ENCODE measurements at regions not wholly inside any gene's neighbourhood (a gene's known extent, or its start where the extent isn't known, plus 50 kb on each side); places are given as distances from the start of the nearest gene placed in this dataset.
"Not testable (repeated sequence)": the region's sequence is repeated elsewhere in the genome, so short reads cannot be mapped to it uniquely, and the experiment has no call there.

- DNase-seq (ENCODE audit: low read depth, low spot score), result no peak
- in situ Hi-C loops (cut with HindIII; ENCODE audit: low pct_unique_long_range_greater_than_20kb, low sequenced_read_pairs), result no loop called here
Measured at GRCh38 chr13:65309906-65310305, 1920.2 kb downstream of the PCDH9 start.

- in situ Hi-C loops (cut with HindIII; ENCODE audit: low pct_unique_long_range_greater_than_20kb, low sequenced_read_pairs); DNase-seq (ENCODE audit: low read depth, low spot score): not testable (repeated sequence)
Measured at GRCh38 chr13:65308729-65309128, 1921.4 kb downstream of the PCDH9 start.

GRCh38 chr13:65307056-65307455, 1923.1 kb downstream of the PCDH9 start:
- in situ Hi-C loops (cut with HindIII; ENCODE audit: low pct_unique_long_range_greater_than_20kb, low sequenced_read_pairs), result no loop called here
- no peak for DNase-seq (ENCODE audit: low read depth, low spot score)

- in situ Hi-C loops (cut with HindIII; ENCODE audit: low pct_unique_long_range_greater_than_20kb, low sequenced_read_pairs), result no loop called here
- DNase-seq (ENCODE audit: low read depth, low spot score), result no peak
Measured at GRCh38 chr13:65302691-65303090, 1927.4 kb downstream of the PCDH9 start.

DNA sequence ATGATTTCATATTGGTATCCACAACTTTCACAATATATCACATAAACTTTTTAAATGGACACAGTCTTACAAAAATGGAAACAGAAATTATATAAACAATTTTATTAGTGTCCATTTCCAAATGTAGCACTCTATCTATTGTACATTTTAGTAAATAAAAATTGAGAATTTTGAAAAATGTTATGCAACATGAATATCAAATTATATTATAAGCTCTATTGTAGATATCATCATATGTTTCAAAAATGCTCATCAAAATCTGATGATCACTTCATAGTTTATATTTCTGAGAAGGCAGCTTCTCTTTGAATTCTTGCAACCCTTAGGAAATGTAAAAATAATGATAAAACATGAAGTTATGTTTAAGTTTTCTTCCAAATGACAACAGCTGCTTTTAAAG, 1928.6 kb downstream of the PCDH9 start:
- DNase-seq (ENCODE audit: low read depth, low spot score), result no peak
- in situ Hi-C loops (cut with HindIII; ENCODE audit: low pct_unique_long_range_greater_than_20kb, low sequenced_read_pairs), result no loop called here

DNA sequence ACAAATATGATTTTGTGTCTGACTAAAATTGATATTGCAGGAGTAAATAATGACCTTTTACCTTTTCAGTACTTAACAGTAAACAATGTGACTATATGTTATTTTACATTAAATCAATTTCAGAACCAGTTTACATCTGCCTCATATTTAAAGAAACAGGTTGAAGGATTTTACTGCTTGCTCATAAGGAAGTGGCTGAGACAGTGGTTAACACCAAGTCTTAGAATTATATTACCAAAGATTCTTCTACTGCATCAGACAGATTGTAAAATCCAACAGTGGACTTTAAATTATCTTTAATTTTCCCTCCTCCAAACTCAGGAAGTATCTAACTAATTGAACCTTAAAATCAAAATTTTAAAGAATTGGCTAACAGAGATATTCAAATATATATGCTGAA, 1929.9 kb downstream of the PCDH9 start:
- no peak for DNase-seq (ENCODE audit: low read depth, low spot score)
- in situ Hi-C loops (cut with HindIII; ENCODE audit: low pct_unique_long_range_greater_than_20kb, low sequenced_read_pairs), result no loop called here

- DNase-seq (ENCODE audit: low read depth, low spot score), result no peak
- in situ Hi-C loops (cut with HindIII; ENCODE audit: low pct_unique_long_range_greater_than_20kb, low sequenced_read_pairs), result no loop called here
Measured at GRCh38 chr13:65293530-65294198, 1936.5 kb downstream of the PCDH9 start.

GRCh38 chr13:65292488-65292901, 1937.6 kb downstream of the PCDH9 start:
- in situ Hi-C loops (cut with HindIII; ENCODE audit: low pct_unique_long_range_greater_than_20kb, low sequenced_read_pairs), result no loop called here
- no peak for DNase-seq (ENCODE audit: low read depth, low spot score)

DNA sequence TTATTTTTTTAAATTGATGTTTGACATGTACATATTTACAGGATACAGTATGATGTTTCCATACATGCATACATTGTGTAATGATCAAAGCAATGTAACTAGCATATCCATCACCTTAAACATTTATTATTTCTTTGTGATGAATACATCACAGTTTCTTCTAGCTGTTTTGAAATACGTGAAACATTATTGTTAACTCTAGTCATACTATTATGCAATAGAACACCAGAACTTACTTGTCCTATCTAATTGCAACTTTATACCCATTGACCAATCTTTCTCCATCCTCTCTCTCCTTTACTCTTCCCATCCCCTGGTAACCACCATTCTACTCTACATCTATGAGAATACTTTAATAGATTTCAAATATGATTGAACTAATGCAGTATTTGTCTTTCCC, 1942.7 kb downstream of the PCDH9 start:
- no peak for DNase-seq (ENCODE audit: low read depth, low spot score)
- in situ Hi-C loops (cut with HindIII; ENCODE audit: low pct_unique_long_range_greater_than_20kb, low sequenced_read_pairs), result no loop called here

DNA sequence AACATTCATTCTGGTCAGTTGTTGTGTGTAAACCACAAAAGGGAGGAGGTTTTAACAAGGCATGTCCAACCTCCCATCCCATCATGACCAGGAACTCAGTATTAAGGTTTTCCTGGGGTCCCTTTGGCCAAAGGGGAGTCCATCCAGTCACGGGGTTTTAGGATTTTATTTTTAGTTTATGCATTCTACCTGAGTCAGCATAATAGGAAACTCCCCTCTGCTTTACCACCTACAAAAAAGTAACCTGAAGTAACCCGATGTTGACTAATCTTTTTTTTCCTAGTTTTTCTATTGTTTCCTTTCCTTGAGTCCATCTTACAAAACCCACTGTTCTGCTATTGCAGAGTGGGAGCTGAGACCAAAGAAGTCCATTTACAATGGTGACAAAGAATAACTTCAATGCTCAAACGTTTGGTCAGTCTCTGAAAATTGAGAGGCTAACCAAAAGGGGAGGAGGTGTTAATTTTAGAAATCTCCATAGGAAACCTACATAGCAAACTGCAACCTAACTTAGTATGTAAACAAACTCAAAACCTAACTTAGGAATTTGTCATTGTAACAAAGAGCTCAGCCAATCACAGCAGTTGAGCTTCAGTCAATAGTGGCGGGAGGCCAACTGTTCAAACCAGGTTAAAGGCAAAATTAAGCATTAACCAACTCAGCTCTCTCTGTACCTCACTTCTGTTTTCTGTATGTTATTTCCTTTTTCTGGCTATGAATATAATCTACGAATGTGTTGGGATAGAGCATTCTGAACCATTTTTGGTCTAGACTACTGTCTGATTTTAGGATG, 1954.1 kb downstream of the PCDH9 start:
- no peak for DNase-seq (ENCODE audit: low read depth, low spot score)
- in situ Hi-C loops (cut with HindIII; ENCODE audit: low pct_unique_long_range_greater_than_20kb, low sequenced_read_pairs), result no loop called here

GRCh38 chr13:65275108-65275507, 1955.0 kb downstream of the PCDH9 start:
- no peak for DNase-seq (ENCODE audit: low read depth, low spot score)
- in situ Hi-C loops (cut with HindIII; ENCODE audit: low pct_unique_long_range_greater_than_20kb, low sequenced_read_pairs), result no loop called here

DNA sequence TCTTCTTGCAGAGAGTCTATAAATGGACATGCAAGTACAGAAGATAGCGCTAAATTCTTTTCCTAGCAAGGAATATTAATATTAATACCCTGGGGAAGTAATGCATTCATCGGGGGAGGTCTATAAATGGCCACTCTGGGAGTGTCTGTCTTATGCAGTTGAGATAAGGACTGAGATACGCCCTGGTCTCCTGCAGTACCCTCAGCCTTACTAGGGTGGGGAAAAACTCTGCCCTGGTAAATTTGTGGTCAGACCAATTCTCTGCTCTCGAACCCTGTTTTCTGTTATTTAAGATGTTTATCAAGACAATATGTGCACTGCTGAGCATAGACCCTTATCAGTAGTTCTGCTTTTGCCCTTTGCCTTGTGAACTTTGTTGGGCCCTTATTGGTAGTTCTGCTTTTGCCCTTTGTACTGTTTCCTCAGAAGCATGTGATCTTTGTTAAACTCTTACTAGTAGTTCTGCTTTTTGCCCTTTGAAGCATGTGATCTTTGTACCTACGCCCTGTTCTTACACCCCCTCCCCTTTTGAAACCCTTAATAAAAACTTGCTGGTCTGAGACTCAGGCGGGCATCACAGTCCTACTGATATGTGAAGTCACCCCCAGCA, 1956.2 kb downstream of the PCDH9 start:
- DNase-seq (ENCODE audit: low read depth, low spot score); in situ Hi-C loops (cut with HindIII; ENCODE audit: low pct_unique_long_range_greater_than_20kb, low sequenced_read_pairs): not testable (repeated sequence)

DNA sequence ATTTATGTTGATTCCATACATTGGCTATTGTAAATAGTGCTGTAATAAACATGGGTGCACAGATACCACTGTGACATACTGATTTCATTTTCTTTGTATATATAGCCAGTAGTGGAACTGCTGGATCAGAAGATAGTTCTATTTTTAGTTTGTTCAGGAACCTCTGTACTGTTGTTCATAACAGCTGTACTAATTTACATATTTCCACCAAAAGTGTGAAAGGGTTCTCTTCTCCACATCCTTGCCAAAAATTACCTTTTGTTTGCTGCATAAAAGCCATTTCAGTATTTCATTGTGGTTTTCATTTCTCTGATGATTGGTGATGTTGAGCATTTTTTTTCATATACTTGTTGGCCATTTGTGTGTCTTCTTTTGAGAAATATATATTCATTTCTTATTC, 1962.1 kb downstream of the PCDH9 start:
- in situ Hi-C loops (cut with HindIII; ENCODE audit: low pct_unique_long_range_greater_than_20kb, low sequenced_read_pairs), result no loop called here
- no peak for DNase-seq (ENCODE audit: low read depth, low spot score)

DNA sequence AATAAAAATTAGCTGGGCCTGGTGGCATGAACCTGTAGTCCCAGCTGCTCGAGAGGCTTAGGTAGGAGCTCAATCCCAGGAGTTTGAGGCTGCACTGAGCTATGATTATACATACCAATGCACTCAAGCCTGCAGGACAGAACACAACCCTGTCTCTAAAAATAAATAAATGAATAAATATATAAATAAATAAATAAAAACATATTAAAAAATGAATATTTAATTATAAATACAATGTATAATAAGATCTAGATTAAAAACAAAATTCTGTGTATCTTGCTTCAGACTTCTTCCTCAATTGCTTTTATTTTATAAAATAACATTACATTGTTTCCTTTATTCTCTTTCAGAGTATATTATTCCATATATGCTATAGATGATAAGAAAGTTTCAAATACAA, 1964.1 kb downstream of the PCDH9 start:
- in situ Hi-C loops (cut with HindIII; ENCODE audit: low pct_unique_long_range_greater_than_20kb, low sequenced_read_pairs), result no loop called here
- no peak for DNase-seq (ENCODE audit: low read depth, low spot score)

- in situ Hi-C loops (cut with HindIII; ENCODE audit: low pct_unique_long_range_greater_than_20kb, low sequenced_read_pairs), result no loop called here
- DNase-seq (ENCODE audit: low read depth, low spot score), result no peak
Measured at GRCh38 chr13:65264066-65264465, 1966.1 kb downstream of the PCDH9 start.

DNA sequence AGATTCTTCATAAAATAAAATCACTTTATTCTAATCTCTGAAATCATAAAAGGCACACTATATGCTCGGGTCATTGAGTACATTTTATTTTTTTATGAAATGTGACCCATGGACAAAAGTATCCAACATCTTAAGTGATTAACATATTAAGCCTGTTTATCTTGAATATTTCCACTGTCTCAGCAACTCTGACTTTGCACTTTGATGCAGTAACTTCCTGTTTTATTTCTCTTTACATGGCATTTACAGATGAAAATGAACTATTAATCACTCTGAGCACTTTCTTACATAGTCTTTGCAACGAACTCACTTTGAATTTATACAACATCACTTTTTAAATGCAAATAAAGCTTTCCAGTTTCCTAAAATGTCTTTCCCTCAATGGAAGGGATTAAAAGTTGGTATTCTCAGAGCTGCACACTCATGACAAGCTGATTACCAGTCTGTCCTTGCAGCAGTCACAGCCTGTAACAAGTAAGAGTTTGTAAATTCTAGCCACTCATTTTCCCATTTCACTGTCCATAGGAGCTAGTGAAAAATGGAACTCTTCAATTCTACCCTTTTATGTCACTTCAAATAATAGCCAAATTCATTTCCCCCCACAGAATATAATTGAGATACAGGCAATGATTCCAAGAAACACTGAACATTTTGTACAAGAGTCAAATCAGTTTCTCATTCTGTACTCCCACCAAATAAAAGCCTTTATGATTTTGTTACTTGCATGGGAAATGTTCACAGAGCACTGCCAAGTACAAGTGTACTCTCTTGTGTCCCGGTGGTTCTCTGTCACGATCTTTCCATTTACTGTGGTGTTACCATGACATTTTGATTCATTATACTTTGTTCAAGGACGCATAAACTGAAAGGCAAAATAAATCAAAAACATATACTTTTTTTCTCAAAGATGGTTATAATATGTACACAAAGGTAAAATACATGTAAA, 1968.9 kb downstream of the PCDH9 start:
- in situ Hi-C loops (cut with HindIII; ENCODE audit: low pct_unique_long_range_greater_than_20kb, low sequenced_read_pairs), result no loop called here
- no peak for DNase-seq (ENCODE audit: low read depth, low spot score)

- in situ Hi-C loops (cut with HindIII; ENCODE audit: low pct_unique_long_range_greater_than_20kb, low sequenced_read_pairs), result no loop called here
- no peak for DNase-seq (ENCODE audit: low read depth, low spot score)
Measured at GRCh38 chr13:65240773-65241172, 1989.4 kb downstream of the PCDH9 start.

Data from SK-MEL-5 (cell line).